B cell (primary cell): ENCODE measurements at regions not wholly inside any gene's neighbourhood (a gene's known extent, or its start where the extent isn't known, plus 50 kb on each side); places are given as distances from the start of the nearest gene placed in this dataset. TPM values are rescaled to one million over a fixed set of nuclear protein-coding genes. Genes with fewer than 3 reads are reported as not detected.

Source experiments
- ATAC-seq: fragments of 200-7000 bp; cut with Tn5 transposase; one replicate; pipeline ENCODE4 v1.10.0; 2021; ENCODE audit warnings: low read depth, mild to moderate bottlenecking, moderate number of reproducible peaks, moderate library complexity
- CTCF ChIA-PET: fragments of 350-600 bp; sonication (Branson Sonifier 250); formaldehyde crosslinking; loops from one replicate; lab custom pipeline; 2021; ENCODE audit warnings: antibody characterized with exemption, inconsistent platforms; lab: Charles Lee
- POLR2A ChIA-PET: fragments of 350-600 bp; sonication (Branson Sonifier 250); formaldehyde crosslinking; loops from one replicate; lab custom pipeline; 2021; ENCODE audit warnings: antibody characterized with exemption; lab: Charles Lee
- DNase-seq: peaks from one replicate; pipeline ENCODE4 v3.0.0; 2013
- H2AFZ ChIP-seq: 2 replicates; pipeline ENCODE4 v1.6.1; 2012; ENCODE audit warnings: mild to moderate bottlenecking, low read depth, low read length; ENCODE audit not compliant: insufficient read depth, poor library complexity, severe bottlenecking
- H3K27ac ChIP-seq, 2 donors: 1 replicate in 1 of 2; 2 replicates in 1 of 2; pipeline ENCODE4 v1.5.1; 2012 to 2013; ENCODE audit warnings: low read length in 2 of 2, mild to moderate bottlenecking in 2 of 2, moderate library complexity in 1 of 2
- H3K27me3 ChIP-seq, 4 experiments: fragments of 200-600 bp in 1 of 4; sonication (generic) in 1 of 4; replicated peaks in 1 of 4; 1 replicate in 2 of 4; 2 replicates in 2 of 4; pipeline versions ENCODE4 v1.6.1 to v1.7.0; 2013 to 2016; ENCODE audit warnings: low read length in 3 of 4, mild to moderate bottlenecking in 2 of 4, mixed read lengths in 1 of 4, moderate library complexity in 1 of 4; ENCODE audit not compliant: insufficient read depth in 4 of 4, control insufficient read depth in 3 of 4; ENCODE audit errors: control extremely low read depth in 1 of 4
- H3K36me3 ChIP-seq, 2 experiments: replicated peaks in 1 of 2; 1 replicate in 1 of 2; 2 replicates in 1 of 2; pipeline versions ENCODE4 v1.6.1 to v1.7.1; 2013; ENCODE audit warnings: low read length in 1 of 2; ENCODE audit not compliant: insufficient read depth in 2 of 2, control insufficient read depth in 1 of 2; ENCODE audit errors: control extremely low read depth in 1 of 2, extremely low read depth in 1 of 2
- H3K4me1 ChIP-seq, 2 donors: fragments of 200-600 bp in 1 of 2; sonication (generic) in 1 of 2; 1 replicate in 1 of 2; 2 replicates in 1 of 2; pipeline versions ENCODE4 v1.5.1 to v1.6.1; 2013 to 2017; ENCODE audit warnings: low read length in 2 of 2; ENCODE audit not compliant: control insufficient read depth in 2 of 2, insufficient read depth in 2 of 2
- H3K4me2 ChIP-seq: replicated peaks from 2 replicates; pipeline ENCODE3; 2012; ENCODE audit warnings: mild to moderate bottlenecking, low read depth, low read length; ENCODE audit not compliant: poor library complexity, severe bottlenecking
- H3K4me3 ChIP-seq, 5 experiments: fragments of 200-600 bp in 1 of 5; sonication (generic) in 1 of 5; 1 replicate in 3 of 5; 2 replicates in 2 of 5; pipeline versions ENCODE4 v1.5.1 to v1.7.0; 2011 to 2016; ENCODE audit warnings: low read length in 4 of 5, mild to moderate bottlenecking in 4 of 5, low read depth in 2 of 5, control low read depth in 1 of 5, moderate library complexity in 1 of 5; ENCODE audit not compliant: insufficient read depth in 1 of 5; ENCODE audit errors: control extremely low read depth in 1 of 5, extremely low read depth in 1 of 5
- H3K79me2 ChIP-seq: fragments of 200-600 bp; sonication (generic); one replicate; pipeline ENCODE4 v1.6.0; 2016; ENCODE audit warnings: low read length; ENCODE audit not compliant: control insufficient read depth, insufficient read depth
- H3K9ac ChIP-seq: fragments of 200-600 bp; sonication (generic); 2 replicates; pipeline ENCODE4 v1.6.1; 2017; ENCODE audit warnings: mild to moderate bottlenecking, low read length, moderate library complexity
- H3K9me3 ChIP-seq, 3 donors: one replicate each; pipeline versions ENCODE4 v1.6.1 to v1.7.1; 2013; ENCODE audit warnings: low read length in 2 of 3; ENCODE audit not compliant: control insufficient read depth in 2 of 3, insufficient read depth in 1 of 3; ENCODE audit errors: control extremely low read depth in 1 of 3
- H4K20me1 ChIP-seq: 2 replicates; pipeline ENCODE4 v1.6.0; 2012; ENCODE audit warnings: mild to moderate bottlenecking, low read length; ENCODE audit not compliant: insufficient read depth, control insufficient read depth, poor library complexity, severe bottlenecking
- H3K27ac Mint-ChIP-seq: one replicate; pipeline ENCODE4 v1.8.0; 2021; ENCODE audit warnings: mixed read lengths
- H3K27me3 Mint-ChIP-seq: one replicate; pipeline ENCODE4 v1.8.0; 2021; ENCODE audit warnings: mixed read lengths
- H3K4me1 Mint-ChIP-seq: one replicate; pipeline ENCODE4 v1.8.0; 2021; ENCODE audit warnings: mixed read lengths
- H3K4me3 Mint-ChIP-seq: one replicate; pipeline ENCODE4 v1.8.0; 2021; ENCODE audit warnings: mixed read lengths
- H3K9me3 Mint-ChIP-seq: one replicate; pipeline ENCODE4 v1.8.0; 2022; ENCODE audit warnings: mixed read lengths; ENCODE audit not compliant: insufficient read depth
- EZH2 ChIP-seq: IDR thresholded peaks from 2 replicates; pipeline ENCODE4 v1.6.1; 2012; ENCODE audit warnings: borderline replicate concordance, low read depth, mild to moderate bottlenecking, moderate library complexity, low read length; ENCODE audit not compliant: insufficient read depth, poor library complexity, severe bottlenecking
- WGBS: methylation state at CpG from one replicate; pipeline ENCODE4 v1.1.5; 2013; ENCODE audit warnings: missing lambda C conversion rate; ENCODE audit not compliant: insufficient coverage; 5-methylcytosine and 5-hydroxymethylcytosine counted together
- intact Hi-C: fragments of 100-400 bp; cut with micrococcal nuclease; formaldehyde crosslinking; loops from one replicate; pipeline ENCODE4 v1.10.0; 2022
- small RNA-seq: library from RNA; depleted of rRNA; stranded (forward); fragments of <200 nt; gene quantifications from one replicate; pipeline ENCODE3, GENCODE V24; 2012; ENCODE audit warnings: low replicate concordance, low read depth; ENCODE audit not compliant: insufficient read length
- TF ChIP-seq, protein P1 (sequence below): fragments of 200-600 bp; IDR thresholded peaks from one replicate; pipeline ENCODE4 v1.8.0; 2022; ENCODE audit warnings: antibody characterized with exemption, mild to moderate bottlenecking

DNA sequence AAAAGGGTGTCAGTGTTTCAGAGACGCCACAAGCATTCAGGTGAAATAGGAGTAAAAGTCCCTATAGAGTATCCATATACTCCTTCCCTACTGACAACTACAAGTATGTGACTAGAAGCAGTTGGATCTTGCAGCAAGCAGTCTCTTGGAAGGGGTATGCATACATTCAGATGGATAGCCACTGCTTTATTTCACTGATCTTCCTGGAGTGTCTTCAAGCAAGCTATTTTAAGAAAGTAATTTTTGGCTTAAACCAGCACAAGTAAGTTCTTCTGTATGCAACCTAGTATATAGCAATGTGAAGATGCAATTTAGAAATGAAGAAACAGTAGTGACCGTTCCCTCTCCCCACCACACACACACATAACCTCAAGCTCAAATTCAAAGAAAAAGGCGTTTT, 446.8 kb upstream of the CDH18 start:
- no peak for DNase-seq
- Mint-ChIP-seq H3K27ac (no peak overlapping the region), H3K9me3 (no peaks in the 10 kb centered on the region)

DNA sequence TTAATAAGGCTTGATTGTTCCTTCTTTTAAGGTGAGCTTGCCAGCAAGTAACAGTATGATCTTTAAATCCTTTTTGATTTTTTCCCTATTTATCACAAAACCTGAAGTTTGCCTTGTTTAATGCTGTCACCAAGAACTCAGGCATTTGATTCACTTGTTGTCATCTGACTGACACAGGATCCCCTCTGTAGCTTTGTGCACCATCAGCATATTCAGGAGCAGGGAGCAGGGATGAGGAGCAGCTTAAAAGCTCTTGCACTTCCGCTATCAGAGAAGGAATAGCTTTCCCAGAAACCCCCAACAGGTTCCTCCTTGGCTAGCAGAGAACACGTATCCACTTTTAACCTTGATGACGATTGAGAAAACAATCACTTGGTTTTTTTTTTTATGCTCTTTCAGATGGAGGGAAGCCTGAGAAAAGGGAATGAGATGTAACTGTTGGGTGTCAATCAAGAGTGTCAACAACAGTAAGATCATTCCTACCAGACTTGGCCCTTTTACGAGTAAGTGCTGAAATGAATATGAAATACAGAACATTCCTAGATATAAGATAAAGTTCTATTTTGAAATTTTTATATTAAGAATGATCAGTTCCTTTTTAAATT, 433.1 kb upstream of the CDH18 start:
- H3K4me1 Mint-ChIP-seq, result no peaks in the 10 kb centered on the region
- Histone ChIP-seq H3K36me3 (no peaks in the 10 kb centered on the region), H3K9ac (no peak overlapping the region), H3K79me2 (no peaks in the 10 kb centered on the region), H3K27me3 (no peaks in the 10 kb centered on the region), H3K27ac (no peak overlapping the region), H3K4me1 (no peaks in the 10 kb centered on the region), H2AFZ (no peak overlapping the region), H4K20me1 (no peaks in the 10 kb centered on the region), H3K4me2 (no peak overlapping the region), H3K9me3 (no peaks in the 10 kb centered on the region), H3K4me3 (no peak overlapping the region)
- DNase-seq, result no peak
- 100% methylated on average over 1 of the region's 4 CpGs for WGBS
- H3K27me3 Mint-ChIP-seq, result no peaks in the 10 kb centered on the region
- CTCF ChIA-PET, result no interaction called here
- no peak for TF ChIP-seq EZH2
- TF ChIP-seq, protein P1, sequence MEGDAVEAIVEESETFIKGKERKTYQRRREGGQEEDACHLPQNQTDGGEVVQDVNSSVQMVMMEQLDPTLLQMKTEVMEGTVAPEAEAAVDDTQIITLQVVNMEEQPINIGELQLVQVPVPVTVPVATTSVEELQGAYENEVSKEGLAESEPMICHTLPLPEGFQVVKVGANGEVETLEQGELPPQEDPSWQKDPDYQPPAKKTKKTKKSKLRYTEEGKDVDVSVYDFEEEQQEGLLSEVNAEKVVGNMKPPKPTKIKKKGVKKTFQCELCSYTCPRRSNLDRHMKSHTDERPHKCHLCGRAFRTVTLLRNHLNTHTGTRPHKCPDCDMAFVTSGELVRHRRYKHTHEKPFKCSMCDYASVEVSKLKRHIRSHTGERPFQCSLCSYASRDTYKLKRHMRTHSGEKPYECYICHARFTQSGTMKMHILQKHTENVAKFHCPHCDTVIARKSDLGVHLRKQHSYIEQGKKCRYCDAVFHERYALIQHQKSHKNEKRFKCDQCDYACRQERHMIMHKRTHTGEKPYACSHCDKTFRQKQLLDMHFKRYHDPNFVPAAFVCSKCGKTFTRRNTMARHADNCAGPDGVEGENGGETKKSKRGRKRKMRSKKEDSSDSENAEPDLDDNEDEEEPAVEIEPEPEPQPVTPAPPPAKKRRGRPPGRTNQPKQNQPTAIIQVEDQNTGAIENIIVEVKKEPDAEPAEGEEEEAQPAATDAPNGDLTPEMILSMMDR, result no peak
- no peak overlapping the region for H3K4me3 Mint-ChIP-seq
- POLR2A ChIA-PET, result no interaction called here
- no peaks in the 10 kb centered on the region for H3K9me3 Mint-ChIP-seq
- ATAC-seq, result no peak
- intact Hi-C loops, result no loop called here
- H3K27ac Mint-ChIP-seq, result no peak overlapping the region

More for the DNA sequence above, 446.8 kb upstream of the CDH18 start:
- no peak overlapping the region for H3K9ac ChIP-seq
- intact Hi-C loops, result no loop called here
- no peaks in the 10 kb centered on the region for H3K27me3 Mint-ChIP-seq
- H3K4me1 ChIP-seq, result no peaks in the 10 kb centered on the region
- H3K4me2 ChIP-seq, result no peak overlapping the region
- POLR2A ChIA-PET, result no interaction called here
- no peak overlapping the region for H3K4me3 Mint-ChIP-seq
- CTCF ChIA-PET, result no interaction called here
- no peaks in the 10 kb centered on the region for H3K9me3 ChIP-seq
- no peaks in the 10 kb centered on the region for H3K4me1 Mint-ChIP-seq
- H3K79me2 ChIP-seq, result no peaks in the 10 kb centered on the region
- H2AFZ ChIP-seq, result no peak overlapping the region
- no peak overlapping the region for H3K27ac ChIP-seq
- H3K27me3 ChIP-seq, result no peaks in the 10 kb centered on the region
- 60% methylated on average over 1 of the region's 3 CpGs for WGBS
- no peak for ATAC-seq
- no peaks in the 10 kb centered on the region for H3K36me3 ChIP-seq
- H4K20me1 ChIP-seq, result no peaks in the 10 kb centered on the region
- TF ChIP-seq EZH2, result no peak
- TF ChIP-seq, protein P1, result no peak
- H3K4me3 ChIP-seq, result no peak overlapping the region

Small RNA genes lying in the stretch of these regions (small RNA-seq; reads per million reads assigned to genes)
- gene AC091946.2, result not detected
- gene AC140172.1, result not detected
